CD4-positive, alpha-beta T cell treated with Interferon alpha-2 for 1 hour (primary cell): ENCODE measurements at regions not wholly inside any gene's neighbourhood (a gene's known extent, or its start where the extent isn't known, plus 50 kb on each side); places are given as distances from the start of the nearest gene placed in this dataset.

ENCODE experiments used
- DNase-seq, 2 donors: peaks; one replicate each; pipeline ENCODE4 v3.0.0-alpha.2; 2020 to 2022

GRCh38 chr3:141669434-141669833 is 68.7 kb upstream of the RNF7 start:
- DNase-seq: no peak

GRCh38 chr3:141677701-141678100 is 60.4 kb upstream of the RNF7 start:
- DNase-seq: no peak

GRCh38 chr3:141680620-141681389 is 57.3 kb upstream of the RNF7 start:
- peak in 1 of 2 donors; percentile 8 for DNase-seq

GRCh38 chr3:141681390-141681780 is 56.7 kb upstream of the RNF7 start:
- no peak for DNase-seq

GRCh38 chr3:141682007-141682406 is 56.1 kb upstream of the RNF7 start:
- no peak for DNase-seq

GRCh38 chr3:141682921-141683320 is 55.2 kb upstream of the RNF7 start:
- DNase-seq: no peak

GRCh38 chr3:141684758-141685157 is 53.3 kb upstream of the RNF7 start:
- no peak for DNase-seq

- peak; percentile 16 to 23 for DNase-seq
Measured at GRCh38 chr3:141686466-141687291, 51.4 kb upstream of the RNF7 start.
